HG03432 (cell line): ENCODE measurements at regions not wholly inside any gene's neighbourhood (a gene's known extent, or its start where the extent isn't known, plus 50 kb on each side); places are given as distances from the start of the nearest gene placed in this dataset.

ENCODE experiments used
- ATAC-seq: cut with Tn5 transposase; IDR thresholded peaks from one replicate; pipeline ENCODE4 v1.9.1; 2021; ENCODE audit warnings: mild to moderate bottlenecking, moderate library complexity; ENCODE audit not compliant: unreplicated experiment

DNA sequence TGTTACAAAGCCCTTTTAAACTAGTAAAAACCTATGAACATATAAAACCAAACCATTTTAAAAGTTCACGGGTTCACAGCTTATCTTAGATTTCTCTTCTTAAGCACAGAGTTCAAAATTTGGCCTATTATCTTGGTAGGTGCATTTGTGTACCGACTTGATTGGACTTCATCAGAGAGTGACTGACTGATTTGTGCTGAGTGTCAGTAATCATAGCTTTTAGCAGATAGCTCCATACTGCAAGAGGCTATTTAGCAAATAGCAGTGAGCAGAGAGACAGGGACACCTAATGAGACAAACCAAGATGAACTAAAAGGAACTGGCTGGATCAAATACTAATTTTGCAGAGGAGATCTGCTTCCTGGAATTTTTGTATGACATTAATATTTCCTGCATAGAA, 274.5 kb downstream of the PRR16 start:
- ATAC-seq = no peak

GRCh38 chr5:120740989-120741388, 276.9 kb downstream of the PRR16 start:
- no peak for ATAC-seq

DNA sequence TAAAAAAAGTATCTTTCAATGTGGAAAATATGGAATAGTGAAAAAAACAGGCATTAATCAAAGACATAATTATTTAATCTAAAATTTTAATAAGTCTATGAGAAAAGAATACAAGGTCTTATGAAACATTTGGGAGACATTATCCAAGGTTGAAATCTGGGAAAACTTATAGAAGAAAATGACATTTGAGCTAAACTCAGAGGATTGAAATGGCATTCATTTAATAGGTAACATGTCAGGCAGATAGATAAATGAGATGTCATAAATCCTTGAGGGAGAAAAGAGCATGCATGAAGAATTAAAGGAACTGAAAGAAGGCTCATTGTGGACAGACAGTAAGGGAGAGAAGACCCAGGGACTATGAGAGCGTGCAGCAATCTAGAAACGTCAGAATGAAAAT, 284.4 kb downstream of the PRR16 start:
- no peak for ATAC-seq

GRCh38 chr5:120749737-120750136, 285.6 kb downstream of the PRR16 start:
- no peak for ATAC-seq

DNA sequence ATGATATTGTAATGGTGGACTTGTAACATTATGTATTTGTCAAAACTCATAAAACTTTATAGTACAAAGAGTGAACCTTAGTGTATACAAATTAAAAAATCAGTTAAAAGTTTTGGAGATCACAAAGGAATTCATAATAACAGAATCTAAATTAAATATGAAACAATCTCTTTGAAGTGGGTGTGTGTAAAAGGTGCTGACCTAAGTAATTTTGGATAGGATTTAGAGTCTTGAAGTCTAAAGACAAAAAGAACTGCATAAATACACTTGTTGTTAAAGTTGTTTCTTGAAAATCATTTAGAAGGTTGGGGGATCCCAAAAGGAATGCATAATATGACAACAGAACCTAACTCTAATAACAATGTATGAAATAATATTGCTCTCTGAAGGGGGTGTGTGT, 295.5 kb downstream of the PRR16 start:
- ATAC-seq = no peak

GRCh38 chr5:120761986-120762385, 297.9 kb downstream of the PRR16 start:
- no peak for ATAC-seq

- no peak for ATAC-seq
Observed at GRCh38 chr5:120765189-120765588, 301.1 kb downstream of the PRR16 start.

- ATAC-seq = no peak
Observed at GRCh38 chr5:120767178-120767820, 303.2 kb downstream of the PRR16 start.

- no peak for ATAC-seq
Observed at GRCh38 chr5:120769312-120769872, 305.3 kb downstream of the PRR16 start.

DNA sequence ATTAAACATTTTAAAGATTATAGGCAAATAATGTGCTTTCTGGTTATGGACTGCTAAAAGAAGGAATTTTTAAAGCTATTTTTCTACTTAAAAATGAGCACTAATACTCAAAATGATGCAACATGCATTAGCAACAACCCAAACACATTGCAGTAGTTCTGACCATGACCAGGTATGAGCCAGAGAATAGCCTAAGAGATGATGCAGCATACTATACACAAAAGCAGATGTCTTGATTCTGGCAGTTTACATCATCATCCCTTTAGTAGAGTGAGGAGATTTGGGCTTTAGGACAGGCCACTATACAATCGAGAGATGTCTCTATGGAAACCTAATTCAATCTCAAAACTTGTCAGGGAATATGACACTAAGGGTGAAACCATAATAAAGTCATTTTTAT, 307.1 kb downstream of the PRR16 start:
- no peak for ATAC-seq

GRCh38 chr5:120778491-120779484, 314.7 kb downstream of the PRR16 start:
- ATAC-seq = no peak

DNA sequence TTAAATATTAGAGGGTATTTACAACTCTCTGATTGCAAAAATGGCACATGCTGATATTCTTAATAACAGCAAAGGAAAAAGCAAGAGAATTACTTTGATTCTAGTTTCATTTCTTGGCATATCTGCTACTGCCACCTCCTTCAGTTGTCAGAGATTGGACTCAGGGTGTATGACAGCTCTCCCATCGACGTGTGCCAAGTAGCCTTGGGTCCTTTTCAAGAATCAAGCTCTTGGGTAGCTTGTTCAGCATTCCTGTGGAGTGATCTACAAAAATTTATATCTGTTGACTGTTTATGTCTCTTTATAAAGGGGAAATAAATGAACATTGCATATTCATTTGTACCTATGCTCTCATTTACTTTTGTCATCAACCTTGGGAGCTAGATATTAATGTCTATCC, 315.6 kb downstream of the PRR16 start:
- no peak for ATAC-seq

DNA sequence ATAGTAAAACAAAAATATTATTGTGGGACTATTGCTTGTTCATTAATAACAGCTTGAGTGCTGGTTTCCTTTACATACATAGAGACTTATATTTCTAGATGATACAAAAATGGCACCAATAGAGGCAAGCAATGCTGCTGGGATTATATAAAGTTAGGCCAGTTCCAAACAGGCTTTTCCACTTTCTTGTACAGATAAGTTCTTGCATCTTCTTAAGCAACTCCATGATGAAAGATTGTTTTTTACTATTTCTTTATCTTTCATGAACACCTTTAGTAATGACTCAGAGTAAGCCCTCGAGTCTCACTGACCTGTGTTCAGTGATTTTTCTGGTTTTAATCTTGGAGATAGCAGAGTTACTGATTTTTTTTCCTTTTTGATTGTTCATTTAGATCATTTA, 324.4 kb downstream of the PRR16 start:
- no peak for ATAC-seq

- ATAC-seq = no peak
Observed at GRCh38 chr5:120789918-120790317, 325.8 kb downstream of the PRR16 start.

DNA sequence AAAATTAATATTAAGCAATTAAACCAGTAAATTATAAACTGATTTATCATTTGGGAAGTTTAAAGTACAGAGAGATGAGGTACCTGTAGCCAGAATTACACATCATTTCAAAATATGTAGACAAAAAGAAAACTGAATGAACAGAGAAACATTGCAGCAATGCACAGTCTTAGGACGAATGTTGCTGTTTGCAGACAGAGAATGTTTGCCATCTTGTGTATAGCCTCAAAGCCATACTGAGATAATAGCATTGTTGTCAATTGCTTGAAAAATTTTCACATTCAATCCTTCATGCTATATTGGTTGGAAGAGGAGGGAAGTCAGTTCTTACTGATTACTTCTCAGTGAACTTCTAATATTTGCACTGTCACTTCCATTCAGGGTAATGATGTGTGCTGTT, 326.2 kb downstream of the PRR16 start:
- ATAC-seq = no peak

DNA sequence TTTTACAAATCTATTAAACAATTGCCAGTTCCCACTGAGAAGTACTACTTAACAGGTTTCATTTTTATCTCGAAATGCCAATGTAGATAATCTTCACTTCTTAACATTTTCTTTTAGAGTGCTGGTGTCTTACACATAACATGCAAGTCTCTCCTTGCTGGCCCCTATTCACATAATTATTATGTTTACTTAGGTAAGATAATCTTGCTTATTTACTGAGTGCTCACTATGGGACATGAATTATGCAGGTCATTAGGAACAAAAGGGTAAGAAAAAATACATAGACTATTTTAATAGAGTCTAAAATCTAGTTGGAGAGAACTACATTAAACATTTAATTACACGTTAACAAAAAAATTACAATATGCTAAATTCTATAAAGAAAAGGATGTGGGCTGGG, 328.4 kb downstream of the PRR16 start:
- no peak for ATAC-seq

- no peak for ATAC-seq
Observed at GRCh38 chr5:120794121-120794520, 330.0 kb downstream of the PRR16 start.

DNA sequence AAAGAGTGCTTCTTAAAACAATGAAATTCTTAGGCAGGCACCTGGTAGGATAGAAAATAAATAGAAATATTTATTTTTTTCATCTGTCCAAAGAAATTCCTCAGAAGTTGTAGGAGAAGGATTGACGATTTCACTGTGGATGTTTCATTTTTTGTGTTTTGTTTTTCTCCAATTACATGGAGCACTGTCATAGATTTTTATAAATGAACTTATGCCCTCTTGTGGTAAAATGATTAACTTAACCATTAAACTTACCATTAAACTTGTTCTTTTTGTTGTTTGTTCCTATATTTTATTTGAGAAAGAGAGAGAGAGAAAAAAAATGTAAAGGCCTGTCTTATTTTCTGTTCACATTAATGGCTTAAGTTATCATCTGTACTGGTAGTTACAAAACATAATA, 339.2 kb downstream of the PRR16 start:
- ATAC-seq = no peak

DNA sequence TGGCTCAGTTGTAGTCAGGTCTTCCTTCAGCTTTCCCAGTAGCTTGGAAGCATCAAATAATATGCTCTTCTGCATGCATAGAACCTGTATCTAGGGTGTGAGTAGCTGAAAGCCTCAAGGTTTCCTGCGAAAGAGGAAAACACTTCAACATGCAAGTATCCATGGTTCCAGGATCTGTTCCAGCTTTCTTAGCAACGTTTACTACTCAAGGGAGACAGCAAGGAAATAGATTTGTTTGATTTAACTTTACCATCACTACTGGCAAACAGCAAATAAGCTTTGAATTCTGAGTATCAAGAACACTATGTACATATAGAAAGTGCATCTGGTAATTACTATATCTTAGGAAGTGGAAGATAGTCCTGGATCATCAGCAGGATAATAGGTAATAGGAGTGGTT, 341.0 kb downstream of the PRR16 start:
- no peak for ATAC-seq

GRCh38 chr5:120806202-120806601, 342.1 kb downstream of the PRR16 start:
- ATAC-seq = no peak

DNA sequence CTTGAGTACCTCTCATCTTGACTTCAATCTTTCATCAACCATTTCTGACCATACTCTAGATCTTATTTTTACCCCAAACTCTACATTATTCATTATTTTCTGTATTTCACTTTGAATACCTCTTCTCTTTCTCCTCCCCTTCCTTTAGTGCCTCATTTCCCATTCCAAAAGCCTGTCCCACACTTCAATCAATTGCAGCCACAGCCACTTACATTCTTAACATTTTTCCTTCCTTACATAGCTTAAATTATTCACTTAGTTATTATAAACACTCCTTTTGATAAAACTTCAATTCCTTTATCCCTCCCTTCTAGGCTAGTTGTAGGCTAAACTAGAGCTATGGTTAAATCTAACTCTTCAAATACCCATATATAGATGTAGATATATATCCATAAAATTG, 344.0 kb downstream of the PRR16 start:
- ATAC-seq = no peak

DNA sequence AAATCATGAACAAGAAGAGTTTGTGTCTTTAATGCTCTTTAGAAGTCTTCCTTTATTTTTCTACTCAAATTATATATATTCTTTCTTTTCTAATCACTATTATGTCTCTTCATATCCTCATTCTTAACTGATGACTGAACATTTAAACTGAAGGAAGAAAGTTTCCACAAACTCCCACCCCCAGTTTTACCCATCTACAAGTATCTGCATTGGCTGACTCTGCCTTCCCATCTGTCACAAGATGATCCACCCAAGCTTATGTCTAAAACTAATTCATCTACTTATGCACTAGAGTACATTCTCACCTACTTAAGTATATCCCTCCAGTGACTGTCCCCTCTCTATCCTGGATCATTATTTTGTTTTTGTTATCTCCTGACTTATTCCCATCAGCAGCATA, 344.5 kb downstream of the PRR16 start:
- no peak for ATAC-seq
